HEK293 (cell line): ENCODE measurements at regions not wholly inside any gene's neighbourhood (a gene's known extent, or its start where the extent isn't known, plus 50 kb on each side); places are given as distances from the start of the nearest gene placed in this dataset.

Experiments
- CTCF ChIA-PET: fragments of 350-600 bp; formaldehyde crosslinking; extraction: SDS; loops from one replicate; lab custom pipeline; 2021; ENCODE audit warnings: antibody characterized with exemption; lab: Yijun Ruan, JAX
- POLR2A ChIA-PET: fragments of 300-600 bp; formaldehyde crosslinking; extraction: SDS; loops from one replicate; lab custom pipeline; 2020; ENCODE audit warnings: antibody characterized with exemption, inconsistent platforms; lab: Yijun Ruan, JAX
- H3K27ac ChIP-seq: fragments of 200-500 bp; sonication (Bioruptor generic); 2 replicates; pipeline ENCODE4 v1.5.1; 2014; ENCODE audit warnings: low read depth, low read length, control low read depth, inconsistent platforms; ENCODE audit errors: extremely low read depth
- H3K36me3 ChIP-seq, 2 experiments: fragments of 200-500 bp in 1 of 2; sonication (Bioruptor generic) in 1 of 2; 1 replicate in 1 of 2; 2 replicates in 1 of 2; pipeline ENCODE4 v1.5.1; 2014 to 2017; ENCODE audit warnings: inconsistent platforms in 2 of 2, low read length in 2 of 2; ENCODE audit not compliant: control insufficient read depth in 2 of 2, insufficient read depth in 1 of 2
- H3K4me1 ChIP-seq: fragments of 200-500 bp; sonication (Bioruptor generic); 2 replicates; pipeline ENCODE4 v1.5.1; 2014; ENCODE audit warnings: mild to moderate bottlenecking, low read length, inconsistent platforms; ENCODE audit not compliant: control insufficient read depth, insufficient read depth
- H3K4me3 ChIP-seq: 2 replicates; pipeline ENCODE4 v1.5.1; 2011; ENCODE audit warnings: low read depth, mild to moderate bottlenecking, control low read depth, low read length, moderate library complexity
- H3K9me3 ChIP-seq: fragments of 200-500 bp; sonication (Bioruptor generic); 2 replicates; pipeline ENCODE4 v1.5.1; 2014; ENCODE audit warnings: low read depth, low read length, inconsistent platforms; ENCODE audit not compliant: control insufficient read depth, insufficient read depth
- GFI1B ChIP-seq: fragments of 450-650 bp; formaldehyde crosslinking; IDR thresholded peaks from 2 replicates; pipeline ENCODE4 v1.5.1; 2016; ENCODE audit warnings: missing biosample characterization, missing genetic modification characterization
- GLI2 ChIP-seq: fragments of 450-650 bp; formaldehyde crosslinking; IDR thresholded peaks from 2 replicates; pipeline ENCODE4; 2017; ENCODE audit warnings: missing biosample characterization, missing genetic modification characterization, low read depth, borderline replicate concordance
- GLI4 ChIP-seq: fragments of 450-650 bp; formaldehyde crosslinking; IDR thresholded peaks from 2 replicates; pipeline ENCODE4 v1.5.1; 2016; ENCODE audit warnings: missing biosample characterization, missing genetic modification characterization
- MYNN ChIP-seq: fragments of 450-650 bp; formaldehyde crosslinking; IDR thresholded peaks from 2 replicates; pipeline ENCODE4 v1.5.1; 2016; ENCODE audit warnings: missing biosample characterization, missing genetic modification characterization, borderline replicate concordance
- MZF1 ChIP-seq: fragments of 450-650 bp; formaldehyde crosslinking; IDR thresholded peaks from 2 replicates; pipeline ENCODE4 v1.5.1; 2017; ENCODE audit warnings: missing biosample characterization, missing genetic modification characterization, borderline replicate concordance
- ZBTB48 ChIP-seq: fragments of 450-650 bp; formaldehyde crosslinking; IDR thresholded peaks from 2 replicates; pipeline ENCODE4 v1.5.1; 2016; ENCODE audit warnings: missing biosample characterization, missing genetic modification characterization
- ZFP41 ChIP-seq: fragments of 450-650 bp; formaldehyde crosslinking; IDR thresholded peaks from 2 replicates; pipeline ENCODE4 v1.5.1; 2016; ENCODE audit warnings: missing biosample characterization, missing genetic modification characterization, borderline replicate concordance
- ZNF132 ChIP-seq: fragments of 450-650 bp; formaldehyde crosslinking; IDR thresholded peaks from 2 replicates; pipeline ENCODE4 v1.5.1; 2017; ENCODE audit warnings: missing biosample characterization, missing genetic modification characterization, borderline replicate concordance
- ZNF146 ChIP-seq: fragments of 450-650 bp; formaldehyde crosslinking; IDR thresholded peaks from 2 replicates; pipeline ENCODE4 v1.5.1; 2016; ENCODE audit warnings: missing biosample characterization, missing genetic modification characterization
- ZNF157 ChIP-seq: fragments of 450-650 bp; formaldehyde crosslinking; IDR thresholded peaks from 2 replicates; pipeline ENCODE4 v1.5.1; 2016; ENCODE audit warnings: missing biosample characterization, missing genetic modification characterization
- ZNF211 ChIP-seq: fragments of 450-650 bp; formaldehyde crosslinking; IDR thresholded peaks from 2 replicates; pipeline ENCODE4 v1.5.1; 2016; ENCODE audit warnings: low read depth, missing biosample characterization, missing genetic modification characterization
- ZNF341 ChIP-seq: fragments of 450-650 bp; formaldehyde crosslinking; IDR thresholded peaks from 2 replicates; pipeline ENCODE4; 2016; ENCODE audit warnings: low read depth, missing biosample characterization, missing genetic modification characterization
- ZNF433 ChIP-seq: fragments of 450-650 bp; formaldehyde crosslinking; IDR thresholded peaks from 2 replicates; pipeline ENCODE4 v1.5.1; 2016; ENCODE audit warnings: missing biosample characterization, missing genetic modification characterization, low read depth
- ZNF521 ChIP-seq: fragments of 450-650 bp; formaldehyde crosslinking; IDR thresholded peaks from 2 replicates; pipeline ENCODE4 v1.5.1; 2017; ENCODE audit warnings: missing biosample characterization, mild to moderate bottlenecking, missing genetic modification characterization
- ZNF558 ChIP-seq: fragments of 450-650 bp; formaldehyde crosslinking; IDR thresholded peaks from 2 replicates; pipeline ENCODE4 v1.5.1; 2016; ENCODE audit warnings: missing biosample characterization, missing genetic modification characterization
- ZNF560 ChIP-seq: fragments of 450-650 bp; formaldehyde crosslinking; IDR thresholded peaks from 2 replicates; pipeline ENCODE4 v1.5.1; 2017; ENCODE audit warnings: missing biosample characterization, missing genetic modification characterization, borderline replicate concordance
- ZNF571 ChIP-seq: fragments of 450-650 bp; formaldehyde crosslinking; IDR thresholded peaks from 2 replicates; pipeline ENCODE4 v1.5.0; 2017; ENCODE audit warnings: missing biosample characterization, missing genetic modification characterization
- ZNF664 ChIP-seq: fragments of 450-650 bp; formaldehyde crosslinking; IDR thresholded peaks from 2 replicates; pipeline ENCODE4 v1.5.1; 2016; ENCODE audit warnings: missing biosample characterization, missing genetic modification characterization
- ZNF837 ChIP-seq: fragments of 450-650 bp; formaldehyde crosslinking; IDR thresholded peaks from 2 replicates; pipeline ENCODE4 v1.5.1; 2016; ENCODE audit warnings: missing biosample characterization, missing genetic modification characterization
- ZSCAN23 ChIP-seq: fragments of 450-650 bp; formaldehyde crosslinking; IDR thresholded peaks from 2 replicates; pipeline ENCODE4 v1.5.1; 2016; ENCODE audit warnings: missing biosample characterization, missing genetic modification characterization
- TF ChIP-seq, protein P1 (sequence below): fragments of 450-650 bp; formaldehyde crosslinking; IDR thresholded peaks from 2 replicates; pipeline ENCODE4 v1.5.1; 2016; ENCODE audit warnings: missing biosample characterization, missing genetic modification characterization
- TF ChIP-seq, protein P2 (sequence below): fragments of 450-650 bp; IDR thresholded peaks from 2 replicates; pipeline ENCODE4 v1.5.1; 2018; ENCODE audit warnings: missing biosample characterization, mild to moderate bottlenecking, missing genetic modification characterization
- TF ChIP-seq, protein P3 (sequence below): fragments of 450-650 bp; formaldehyde crosslinking; IDR thresholded peaks from 2 replicates; pipeline ENCODE4 v1.5.1; 2017; ENCODE audit warnings: missing biosample characterization, missing genetic modification characterization
- TF ChIP-seq, protein P4 (sequence below): fragments of 450-650 bp; formaldehyde crosslinking; IDR thresholded peaks from 2 replicates; pipeline ENCODE4 v1.5.1; 2016; ENCODE audit warnings: missing biosample characterization, missing genetic modification characterization, borderline replicate concordance
- TF ChIP-seq, protein P5 (sequence below): fragments of 450-650 bp; formaldehyde crosslinking; IDR thresholded peaks from 2 replicates; pipeline ENCODE4 v1.5.1; 2017; ENCODE audit warnings: missing biosample characterization, missing genetic modification characterization

DNA sequence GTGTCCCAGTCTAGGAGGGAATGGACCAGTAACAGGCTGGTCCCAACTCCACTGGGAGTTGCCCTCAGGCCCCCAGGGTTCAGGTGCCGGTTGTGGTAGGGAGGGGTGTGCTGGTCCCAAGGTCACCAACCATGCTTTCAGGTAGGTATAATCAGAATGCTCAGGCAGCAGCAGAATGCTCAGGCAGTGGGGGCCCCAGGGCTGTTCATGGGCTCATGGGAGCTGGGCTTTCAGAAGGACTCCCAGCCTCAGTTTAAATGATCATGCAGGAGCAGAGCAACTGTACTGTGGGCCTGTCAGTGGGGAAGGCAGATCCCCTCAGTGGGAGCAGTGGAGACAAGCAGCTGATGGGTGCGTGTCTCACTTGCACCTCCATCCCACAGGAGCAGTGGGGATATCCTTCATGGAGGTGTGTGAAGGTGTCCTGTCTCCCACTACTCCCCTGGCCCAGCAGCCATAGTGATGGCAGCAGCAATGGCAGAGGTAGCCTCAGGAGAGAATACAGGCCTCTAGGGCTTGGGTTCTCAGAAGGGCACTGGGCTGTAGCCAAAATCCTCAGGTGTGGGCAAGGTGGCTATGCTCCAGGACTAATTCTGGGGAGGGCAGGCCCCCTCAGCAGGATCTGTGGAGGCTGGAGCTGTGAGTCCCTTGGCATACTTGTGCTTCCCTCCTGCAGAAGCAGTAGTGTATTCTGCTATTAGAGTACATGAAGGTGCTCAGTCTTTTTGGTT, 917.3 kb upstream of the B3GALT2 start:
- Histone ChIP-seq H3K9me3 (no peaks in the 10 kb centered on the region), H3K4me1 (no peaks in the 10 kb centered on the region), H3K36me3 (no peaks in the 10 kb centered on the region), H3K27ac (no peak overlapping the region), H3K4me3 (no peak overlapping the region)
- TF ChIP-seq ZNF837 (tag by site-specific recombination) (no peak), MZF1 (tag by site-specific recombination) (no peak), ZBTB48 (tag by site-specific recombination) (no peak), GFI1B (tag by site-specific recombination) (no peak), GLI4 (tag by site-specific recombination) (no peak), ZNF571 (no peak), ZNF664 (tag by site-specific recombination) (no peak), ZFP41 (no peak), ZNF433 (tag by site-specific recombination) (no peak), ZNF157 (no peak), ZNF560 (no peak), MYNN (tag by site-specific recombination) (no peak), GLI2 (tag by site-specific recombination) (no peak)
- TF ChIP-seq, protein P1, sequence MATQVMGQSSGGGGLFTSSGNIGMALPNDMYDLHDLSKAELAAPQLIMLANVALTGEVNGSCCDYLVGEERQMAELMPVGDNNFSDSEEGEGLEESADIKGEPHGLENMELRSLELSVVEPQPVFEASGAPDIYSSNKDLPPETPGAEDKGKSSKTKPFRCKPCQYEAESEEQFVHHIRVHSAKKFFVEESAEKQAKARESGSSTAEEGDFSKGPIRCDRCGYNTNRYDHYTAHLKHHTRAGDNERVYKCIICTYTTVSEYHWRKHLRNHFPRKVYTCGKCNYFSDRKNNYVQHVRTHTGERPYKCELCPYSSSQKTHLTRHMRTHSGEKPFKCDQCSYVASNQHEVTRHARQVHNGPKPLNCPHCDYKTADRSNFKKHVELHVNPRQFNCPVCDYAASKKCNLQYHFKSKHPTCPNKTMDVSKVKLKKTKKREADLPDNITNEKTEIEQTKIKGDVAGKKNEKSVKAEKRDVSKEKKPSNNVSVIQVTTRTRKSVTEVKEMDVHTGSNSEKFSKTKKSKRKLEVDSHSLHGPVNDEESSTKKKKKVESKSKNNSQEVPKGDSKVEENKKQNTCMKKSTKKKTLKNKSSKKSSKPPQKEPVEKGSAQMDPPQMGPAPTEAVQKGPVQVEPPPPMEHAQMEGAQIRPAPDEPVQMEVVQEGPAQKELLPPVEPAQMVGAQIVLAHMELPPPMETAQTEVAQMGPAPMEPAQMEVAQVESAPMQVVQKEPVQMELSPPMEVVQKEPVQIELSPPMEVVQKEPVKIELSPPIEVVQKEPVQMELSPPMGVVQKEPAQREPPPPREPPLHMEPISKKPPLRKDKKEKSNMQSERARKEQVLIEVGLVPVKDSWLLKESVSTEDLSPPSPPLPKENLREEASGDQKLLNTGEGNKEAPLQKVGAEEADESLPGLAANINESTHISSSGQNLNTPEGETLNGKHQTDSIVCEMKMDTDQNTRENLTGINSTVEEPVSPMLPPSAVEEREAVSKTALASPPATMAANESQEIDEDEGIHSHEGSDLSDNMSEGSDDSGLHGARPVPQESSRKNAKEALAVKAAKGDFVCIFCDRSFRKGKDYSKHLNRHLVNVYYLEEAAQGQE (tag by site-specific recombination), result no peak
- TF ChIP-seq, protein P2, sequence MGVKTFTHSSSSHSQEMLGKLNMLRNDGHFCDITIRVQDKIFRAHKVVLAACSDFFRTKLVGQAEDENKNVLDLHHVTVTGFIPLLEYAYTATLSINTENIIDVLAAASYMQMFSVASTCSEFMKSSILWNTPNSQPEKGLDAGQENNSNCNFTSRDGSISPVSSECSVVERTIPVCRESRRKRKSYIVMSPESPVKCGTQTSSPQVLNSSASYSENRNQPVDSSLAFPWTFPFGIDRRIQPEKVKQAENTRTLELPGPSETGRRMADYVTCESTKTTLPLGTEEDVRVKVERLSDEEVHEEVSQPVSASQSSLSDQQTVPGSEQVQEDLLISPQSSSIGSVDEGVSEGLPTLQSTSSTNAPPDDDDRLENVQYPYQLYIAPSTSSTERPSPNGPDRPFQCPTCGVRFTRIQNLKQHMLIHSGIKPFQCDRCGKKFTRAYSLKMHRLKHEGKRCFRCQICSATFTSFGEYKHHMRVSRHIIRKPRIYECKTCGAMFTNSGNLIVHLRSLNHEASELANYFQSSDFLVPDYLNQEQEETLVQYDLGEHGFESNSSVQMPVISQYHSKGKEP (tag by site-specific recombination), result no peak
- TF ChIP-seq, protein P3, sequence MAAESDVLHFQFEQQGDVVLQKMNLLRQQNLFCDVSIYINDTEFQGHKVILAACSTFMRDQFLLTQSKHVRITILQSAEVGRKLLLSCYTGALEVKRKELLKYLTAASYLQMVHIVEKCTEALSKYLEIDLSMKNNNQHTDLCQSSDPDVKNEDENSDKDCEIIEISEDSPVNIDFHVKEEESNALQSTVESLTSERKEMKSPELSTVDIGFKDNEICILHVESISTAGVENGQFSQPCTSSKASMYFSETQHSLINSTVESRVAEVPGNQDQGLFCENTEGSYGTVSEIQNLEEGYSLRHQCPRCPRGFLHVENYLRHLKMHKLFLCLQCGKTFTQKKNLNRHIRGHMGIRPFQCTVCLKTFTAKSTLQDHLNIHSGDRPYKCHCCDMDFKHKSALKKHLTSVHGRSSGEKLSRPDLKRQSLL (tag by site-specific recombination), result no peak
- ChIA-PET CTCF (no interaction called here), POLR2A (no interaction called here)

DNA sequence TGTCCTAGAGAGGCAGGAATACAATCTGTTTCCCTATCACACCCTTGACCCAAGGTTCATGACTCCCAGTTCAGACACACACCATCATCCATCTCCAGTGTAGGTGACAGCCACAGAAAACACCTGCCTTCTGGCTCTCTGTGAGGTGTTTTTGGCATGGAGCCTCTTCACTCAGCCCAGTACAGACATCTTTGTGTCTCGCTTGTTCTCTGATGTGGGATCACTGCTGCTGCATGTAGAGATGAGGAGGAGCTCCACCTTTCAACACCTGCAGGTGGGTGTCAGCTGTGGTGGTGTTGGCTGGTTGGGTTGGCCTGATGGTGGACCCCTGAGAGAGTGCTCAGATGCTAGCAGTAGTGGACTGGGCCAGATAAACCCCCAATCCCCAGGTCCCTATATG, 916.7 kb upstream of the B3GALT2 start:
- CTCF ChIA-PET, result no interaction called here
- H3K4me3 ChIP-seq, result no peak overlapping the region
- POLR2A ChIA-PET, result no interaction called here
- no peak overlapping the region for H3K27ac ChIP-seq
- no peaks in the 10 kb centered on the region for H3K36me3 ChIP-seq
- H3K4me1 ChIP-seq, result no peaks in the 10 kb centered on the region
- no peaks in the 10 kb centered on the region for H3K9me3 ChIP-seq
- no peak for TF ChIP-seq ZNF341 (tag by site-specific recombination)
- no peak for TF ChIP-seq ZNF132 (tag by site-specific recombination)
- TF ChIP-seq, protein P4, sequence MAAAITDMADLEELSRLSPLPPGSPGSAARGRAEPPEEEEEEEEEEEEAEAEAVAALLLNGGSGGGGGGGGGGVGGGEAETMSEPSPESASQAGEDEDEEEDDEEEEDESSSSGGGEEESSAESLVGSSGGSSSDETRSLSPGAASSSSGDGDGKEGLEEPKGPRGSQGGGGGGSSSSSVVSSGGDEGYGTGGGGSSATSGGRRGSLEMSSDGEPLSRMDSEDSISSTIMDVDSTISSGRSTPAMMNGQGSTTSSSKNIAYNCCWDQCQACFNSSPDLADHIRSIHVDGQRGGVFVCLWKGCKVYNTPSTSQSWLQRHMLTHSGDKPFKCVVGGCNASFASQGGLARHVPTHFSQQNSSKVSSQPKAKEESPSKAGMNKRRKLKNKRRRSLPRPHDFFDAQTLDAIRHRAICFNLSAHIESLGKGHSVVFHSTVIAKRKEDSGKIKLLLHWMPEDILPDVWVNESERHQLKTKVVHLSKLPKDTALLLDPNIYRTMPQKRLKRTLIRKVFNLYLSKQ (tag by site-specific recombination), result no peak
- TF ChIP-seq ZNF521 (tag by site-specific recombination), result no peak
- TF ChIP-seq ZNF211 (tag by site-specific recombination), result no peak
- no peak for TF ChIP-seq ZNF146 (tag by site-specific recombination)
- TF ChIP-seq ZNF558 (tag by site-specific recombination), result no peak
- no peak for TF ChIP-seq ZSCAN23 (tag by site-specific recombination)
- TF ChIP-seq, protein P5, sequence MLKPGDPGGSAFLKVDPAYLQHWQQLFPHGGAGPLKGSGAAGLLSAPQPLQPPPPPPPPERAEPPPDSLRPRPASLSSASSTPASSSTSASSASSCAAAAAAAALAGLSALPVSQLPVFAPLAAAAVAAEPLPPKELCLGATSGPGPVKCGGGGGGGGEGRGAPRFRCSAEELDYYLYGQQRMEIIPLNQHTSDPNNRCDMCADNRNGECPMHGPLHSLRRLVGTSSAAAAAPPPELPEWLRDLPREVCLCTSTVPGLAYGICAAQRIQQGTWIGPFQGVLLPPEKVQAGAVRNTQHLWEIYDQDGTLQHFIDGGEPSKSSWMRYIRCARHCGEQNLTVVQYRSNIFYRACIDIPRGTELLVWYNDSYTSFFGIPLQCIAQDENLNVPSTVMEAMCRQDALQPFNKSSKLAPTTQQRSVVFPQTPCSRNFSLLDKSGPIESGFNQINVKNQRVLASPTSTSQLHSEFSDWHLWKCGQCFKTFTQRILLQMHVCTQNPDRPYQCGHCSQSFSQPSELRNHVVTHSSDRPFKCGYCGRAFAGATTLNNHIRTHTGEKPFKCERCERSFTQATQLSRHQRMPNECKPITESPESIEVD, result no peak
